HCT116 (cell line): ENCODE measurements at regions not wholly inside any gene's neighbourhood (a gene's known extent, or its start where the extent isn't known, plus 50 kb on each side); places are given as distances from the start of the nearest gene placed in this dataset.

Source experiments
- EZH2 ChIP-seq: fragments of 200-600 bp; sonication (generic); IDR thresholded peaks from 2 replicates; pipeline ENCODE4 v1.6.1; 2017; ENCODE audit warnings: antibody characterized with exemption, mixed run types
- FOSL1 ChIP-seq: IDR thresholded peaks from 2 replicates; pipeline ENCODE4 v1.6.1; 2012; ENCODE audit warnings: low read depth
- POLR2A ChIP-seq: IDR thresholded peaks from 2 replicates; pipeline ENCODE4 v1.7.0; 2011; ENCODE audit warnings: borderline replicate concordance; ENCODE audit not compliant: insufficient read depth, insufficient read length; ENCODE audit errors: extremely low read depth
- REST ChIP-seq: IDR thresholded peaks from 2 replicates; pipeline ENCODE4 v1.6.1; 2012; ENCODE audit warnings: low read depth
- TF ChIP-seq, protein P1 (sequence below), 3 experiments: fragments of 200-600 bp in 1 of 3; sonication (generic) in 1 of 3; IDR thresholded peaks in 2 of 3; conservative IDR thresholded peaks in 1 of 3; 2 replicates each; pipeline ENCODE4 v1.5.1; 2012 to 2017; ENCODE audit warnings: low read depth in 2 of 3, low read length in 2 of 3, antibody characterized with exemption in 1 of 3, borderline replicate concordance in 1 of 3, control low read depth in 1 of 3, mild to moderate bottlenecking in 1 of 3, mixed read lengths in 1 of 3, mixed run types in 1 of 3, moderate library complexity in 1 of 3; ENCODE audit not compliant: insufficient read depth in 1 of 3

DNA sequence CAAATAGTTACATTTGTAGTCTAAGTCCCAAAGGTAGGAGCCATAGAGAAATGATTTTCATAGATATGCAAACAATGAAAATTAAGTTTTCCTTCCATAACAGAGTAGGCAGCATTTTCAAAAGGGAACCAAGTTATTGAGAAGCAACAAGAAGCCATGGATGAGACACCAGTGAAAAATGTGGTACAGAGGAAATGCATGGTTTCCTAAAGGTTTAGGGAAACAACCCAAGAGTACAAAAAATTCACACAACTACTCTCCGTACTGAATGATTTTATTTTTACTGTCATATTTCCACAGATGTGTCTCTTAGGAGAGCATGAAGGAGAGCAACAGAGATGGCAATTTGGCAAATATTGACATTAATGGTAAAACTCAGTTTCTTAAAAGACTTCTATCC lies 1408.9 kb upstream of the PCDH7 start:
- TF ChIP-seq POLR2A, result no peak
- TF ChIP-seq REST, result no peak
- TF ChIP-seq, protein P1, sequence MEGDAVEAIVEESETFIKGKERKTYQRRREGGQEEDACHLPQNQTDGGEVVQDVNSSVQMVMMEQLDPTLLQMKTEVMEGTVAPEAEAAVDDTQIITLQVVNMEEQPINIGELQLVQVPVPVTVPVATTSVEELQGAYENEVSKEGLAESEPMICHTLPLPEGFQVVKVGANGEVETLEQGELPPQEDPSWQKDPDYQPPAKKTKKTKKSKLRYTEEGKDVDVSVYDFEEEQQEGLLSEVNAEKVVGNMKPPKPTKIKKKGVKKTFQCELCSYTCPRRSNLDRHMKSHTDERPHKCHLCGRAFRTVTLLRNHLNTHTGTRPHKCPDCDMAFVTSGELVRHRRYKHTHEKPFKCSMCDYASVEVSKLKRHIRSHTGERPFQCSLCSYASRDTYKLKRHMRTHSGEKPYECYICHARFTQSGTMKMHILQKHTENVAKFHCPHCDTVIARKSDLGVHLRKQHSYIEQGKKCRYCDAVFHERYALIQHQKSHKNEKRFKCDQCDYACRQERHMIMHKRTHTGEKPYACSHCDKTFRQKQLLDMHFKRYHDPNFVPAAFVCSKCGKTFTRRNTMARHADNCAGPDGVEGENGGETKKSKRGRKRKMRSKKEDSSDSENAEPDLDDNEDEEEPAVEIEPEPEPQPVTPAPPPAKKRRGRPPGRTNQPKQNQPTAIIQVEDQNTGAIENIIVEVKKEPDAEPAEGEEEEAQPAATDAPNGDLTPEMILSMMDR (IDR thresholded peaks at IDR 0.05 in 2 of 3, conservative IDR thresholded peaks at IDR 0.05 in 1 of 3; ENCODE audit: borderline replicate concordance in 1 of 3, insufficient read depth in 1 of 3, low read depth in 2 of 3, low read length in 2 of 3), result no peak
- no peak for TF ChIP-seq FOSL1
- TF ChIP-seq EZH2, result no peak
